ENCODE measurements at regions not wholly inside any gene's neighbourhood (a gene's known extent, or its start where the extent isn't known, plus 50 kb on each side); places are given as distances from the start of the nearest gene placed in this dataset.

- TF ChIP-seq POLR2A (IDR thresholded peaks at IDR 0.05; ENCODE audit: low read depth, low read length) (no peak), POLR2AphosphoS5 (IDR thresholded peaks at IDR 0.05; ENCODE audit: low read depth, low read length) (no peak), TAF1 (IDR thresholded peaks at IDR 0.05; ENCODE audit: borderline replicate concordance, low read depth, low read length) (no peak)
Measured at GRCh38 chr13:76523740-76524340, 362.4 kb downstream of the KCTD12 start.
